ENCODE measurements at regions not wholly inside any gene's neighbourhood (a gene's known extent, or its start where the extent isn't known, plus 50 kb on each side); places are given as distances from the start of the nearest gene placed in this dataset.

DNA sequence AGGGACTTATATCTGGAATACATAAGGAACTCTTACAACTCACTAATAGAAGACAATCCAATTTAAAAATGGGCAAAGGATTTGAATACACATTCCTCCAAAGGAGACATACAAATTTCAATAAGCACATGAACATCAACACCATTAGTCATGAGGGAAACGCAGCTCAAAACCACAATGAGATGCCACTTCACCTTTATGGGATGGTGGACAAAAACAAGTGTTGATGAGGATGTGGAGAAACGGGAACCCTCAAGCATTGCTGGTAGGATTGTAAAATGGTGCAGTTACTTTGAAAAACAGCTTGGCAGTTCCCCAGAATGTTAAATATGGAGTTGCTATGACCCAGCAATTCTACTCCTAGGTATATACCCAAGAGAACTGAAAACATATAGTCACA lies 72.7 kb upstream of the IER5L start:
- DNase-seq (ENCODE audit: low read depth in 2 of 3, low spot score in 2 of 3) = no peak

DNA sequence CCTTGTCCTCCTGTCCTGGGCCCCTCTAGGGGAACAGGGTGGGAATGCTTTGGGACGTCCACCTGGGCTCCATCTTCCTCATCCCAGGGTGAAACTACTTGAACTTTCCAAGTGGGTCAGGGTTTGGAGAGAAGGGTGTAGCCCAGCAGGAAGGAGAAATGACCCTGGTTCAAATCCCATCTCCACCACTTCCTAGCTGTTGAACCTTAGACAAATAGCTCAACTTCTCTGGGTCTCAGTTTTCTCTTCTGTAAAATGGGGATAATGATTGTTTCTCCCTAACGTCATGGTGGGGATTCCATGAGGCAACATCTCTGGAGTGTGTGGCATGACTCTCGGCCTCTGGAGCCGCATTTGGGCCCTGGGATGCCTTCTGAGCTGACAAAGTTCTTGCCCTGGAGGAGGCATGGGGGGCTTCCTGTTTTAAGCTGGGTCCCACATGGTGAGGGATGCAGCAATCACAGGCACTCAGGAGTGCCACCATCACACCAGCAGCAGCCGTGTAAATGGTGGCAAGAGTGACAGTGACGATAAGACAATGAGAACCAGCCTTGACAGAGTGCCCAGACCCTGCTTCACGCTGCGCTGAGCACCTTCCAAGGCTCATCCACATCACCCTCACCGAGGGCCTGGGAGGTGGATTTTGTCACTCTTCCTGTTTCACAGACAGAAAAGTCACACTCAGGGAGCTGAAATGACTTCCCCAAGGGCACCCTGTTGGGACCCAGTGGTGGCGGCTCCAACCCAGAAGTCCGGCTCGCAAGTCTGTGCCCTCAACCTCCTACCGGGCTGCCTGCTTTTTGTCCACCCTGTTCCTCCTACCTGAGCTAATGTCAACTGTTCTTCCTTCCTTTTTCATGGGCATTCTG lies 69.5 kb upstream of the IER5L start:
- no peak for DNase-seq (ENCODE audit: low read depth in 2 of 3, low spot score in 2 of 3)

DNA sequence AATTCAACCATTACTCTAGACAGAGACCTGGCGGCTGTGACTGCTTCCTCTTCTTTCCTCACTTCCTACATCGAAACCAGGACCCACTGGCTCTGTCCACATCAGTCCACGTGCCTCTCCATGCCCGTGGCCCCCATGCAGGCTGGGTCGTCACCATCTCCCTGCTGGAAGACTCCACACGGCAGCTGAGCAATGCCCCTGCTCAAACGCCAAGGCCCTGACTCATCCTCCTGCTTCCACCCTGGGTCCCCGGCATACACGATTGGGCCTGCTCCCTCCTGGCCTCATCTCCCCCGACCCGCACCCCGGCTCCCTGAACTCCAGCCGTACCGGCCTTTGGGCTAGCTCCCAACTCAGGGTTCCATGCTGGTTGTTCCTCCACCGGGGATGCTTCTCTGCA lies 67.2 kb upstream of the IER5L start:
- DNase-seq (ENCODE audit: low read depth in 2 of 3, low spot score in 2 of 3) = no peak

DNA sequence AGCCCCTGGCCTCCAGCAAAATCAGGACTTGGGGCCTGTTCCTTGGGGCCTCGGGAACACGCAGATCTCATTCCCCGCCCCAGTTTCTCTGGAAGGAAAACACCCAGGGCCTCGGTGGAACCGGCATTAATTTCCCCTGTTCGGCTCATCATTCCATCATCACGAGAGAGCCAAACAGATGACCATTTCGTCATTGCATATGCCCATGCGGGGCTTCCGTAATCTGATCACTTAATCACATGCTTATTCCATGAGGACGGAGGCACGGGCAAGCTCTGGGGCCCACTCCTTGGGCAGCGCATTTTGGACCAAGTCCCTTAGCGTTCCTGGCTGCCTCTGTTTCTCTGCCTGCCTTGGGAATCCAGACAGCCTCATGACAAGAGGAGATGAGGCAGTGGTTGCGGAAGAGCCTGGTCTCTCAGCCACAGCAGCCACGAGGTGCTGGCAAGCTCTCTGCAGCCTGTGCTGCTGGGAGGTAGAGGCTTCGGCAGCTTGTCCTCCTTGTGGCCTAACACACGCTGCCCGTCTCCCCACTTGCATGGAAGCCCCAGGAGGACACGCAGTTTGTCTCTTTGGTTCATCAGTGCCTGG lies 65.0 kb upstream of the IER5L start:
- no peak for DNase-seq (ENCODE audit: low read depth in 2 of 3, low spot score in 2 of 3)

DNA sequence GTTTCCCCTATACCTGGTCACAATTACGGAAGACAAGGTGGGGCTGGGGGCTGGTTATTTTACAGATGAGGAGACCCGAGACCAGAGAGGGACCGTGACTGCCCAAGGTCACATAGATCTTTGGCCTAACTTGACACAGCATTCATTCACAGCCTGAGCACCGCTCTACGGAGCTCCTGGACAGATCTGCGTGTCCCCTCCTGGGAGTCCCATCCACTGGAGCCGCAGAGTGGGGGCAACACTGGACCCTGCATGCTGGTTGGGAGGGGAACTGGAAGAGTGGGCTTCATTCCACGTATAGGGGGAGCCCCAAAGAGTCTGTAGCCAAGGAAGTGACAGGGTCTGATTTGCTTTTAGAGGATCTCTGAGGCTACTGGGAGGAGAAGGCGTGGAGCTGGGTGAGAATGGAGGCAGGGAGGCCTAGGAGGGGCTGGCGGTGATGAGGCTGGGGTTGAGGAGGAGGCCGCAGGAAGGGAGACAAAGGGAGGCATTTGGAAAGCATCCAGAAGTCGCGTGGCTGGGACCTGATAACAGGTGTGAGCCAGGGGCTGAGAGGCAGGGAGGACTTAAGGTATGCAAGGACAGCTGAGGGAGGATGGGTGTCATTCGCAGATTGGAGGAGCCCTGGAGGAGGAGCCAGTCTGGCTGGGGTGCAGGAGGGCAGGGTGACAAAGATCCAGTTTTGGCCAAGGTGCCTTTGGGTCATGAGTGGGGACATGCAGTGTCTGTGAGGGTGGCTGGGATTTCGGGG lies 64.3 kb upstream of the IER5L start:
- DNase-seq (ENCODE audit: low read depth in 2 of 3, low spot score in 2 of 3) = no peak

DNA sequence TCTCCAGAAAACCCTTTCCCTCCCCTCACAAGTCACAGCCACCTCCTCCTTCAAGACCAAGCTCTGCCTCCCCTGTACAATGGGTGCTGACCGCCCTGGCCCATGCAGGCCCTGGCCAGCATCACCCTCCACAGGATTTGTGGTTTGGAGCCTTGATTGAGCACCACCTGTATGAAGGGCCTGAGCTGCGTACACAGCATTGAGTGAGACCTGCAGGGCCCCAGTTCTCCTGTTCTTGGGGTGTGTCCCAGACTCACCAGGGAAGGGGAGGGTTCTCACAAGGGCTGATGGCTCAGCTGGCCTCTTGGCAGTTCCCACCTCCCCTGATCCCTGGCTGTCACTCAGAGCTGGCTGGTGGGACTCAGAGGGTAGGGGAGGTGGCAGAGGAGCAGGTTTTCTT lies 63.7 kb upstream of the IER5L start:
- no peak for DNase-seq (ENCODE audit: low read depth in 2 of 3, low spot score in 2 of 3)

DNA sequence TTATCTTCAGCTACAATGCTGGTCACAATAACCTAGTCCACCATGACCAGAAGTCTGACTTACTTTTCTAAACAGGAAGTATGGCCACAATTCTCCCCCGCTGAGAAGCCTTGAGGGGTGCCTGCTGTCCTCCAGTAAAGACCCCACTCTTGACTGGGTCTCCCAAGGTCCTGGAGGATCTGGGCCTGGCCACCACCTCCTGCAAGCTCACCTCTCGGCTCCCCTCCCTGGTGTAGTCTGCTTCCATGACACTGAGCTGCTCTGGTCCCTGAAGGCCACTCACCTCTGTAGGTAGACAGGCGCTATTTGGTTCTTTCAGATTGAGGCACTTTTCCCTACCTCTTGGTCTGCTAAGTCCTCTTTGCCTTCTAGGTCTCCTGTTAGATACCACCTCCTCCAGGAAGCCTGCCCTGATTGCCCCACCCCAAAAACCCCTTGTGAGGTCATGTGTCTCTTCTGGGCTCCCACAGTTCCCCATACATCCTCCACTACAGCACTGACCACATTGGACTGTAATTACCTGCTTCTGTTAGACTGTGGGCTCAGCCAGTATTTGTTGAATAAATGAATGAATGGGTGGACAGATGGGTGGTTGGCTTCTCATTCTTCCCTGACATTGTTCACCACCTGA lies 62.6 kb upstream of the IER5L start:
- no peak for DNase-seq (ENCODE audit: low read depth in 2 of 3, low spot score in 2 of 3)

DNA sequence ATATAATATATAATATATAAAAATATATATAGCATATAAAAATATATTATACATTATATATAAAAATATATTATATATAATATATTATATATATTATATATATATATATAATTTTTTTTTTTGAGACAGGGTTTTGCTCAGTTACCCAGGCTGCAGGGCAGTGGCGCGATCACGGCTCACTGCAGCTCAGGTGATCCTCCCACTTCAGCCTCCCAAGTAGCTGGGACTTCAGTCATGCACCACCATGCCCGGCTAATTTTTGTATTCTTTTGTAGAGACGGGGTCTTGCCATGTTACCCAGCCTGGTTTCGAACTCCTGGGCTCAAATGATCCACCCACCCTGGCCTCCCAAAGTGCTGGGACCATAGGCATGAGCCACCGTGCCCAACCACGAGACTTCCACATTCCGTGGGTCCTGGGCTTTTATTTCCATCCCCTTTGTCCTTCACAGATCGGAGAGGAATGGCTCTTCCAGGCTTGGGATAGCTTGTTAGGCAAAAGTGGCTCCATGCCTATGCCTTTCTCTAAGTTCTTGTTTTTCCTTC lies 62.0 kb upstream of the IER5L start:
- no peak for DNase-seq (ENCODE audit: low read depth in 2 of 3, low spot score in 2 of 3)

DNA sequence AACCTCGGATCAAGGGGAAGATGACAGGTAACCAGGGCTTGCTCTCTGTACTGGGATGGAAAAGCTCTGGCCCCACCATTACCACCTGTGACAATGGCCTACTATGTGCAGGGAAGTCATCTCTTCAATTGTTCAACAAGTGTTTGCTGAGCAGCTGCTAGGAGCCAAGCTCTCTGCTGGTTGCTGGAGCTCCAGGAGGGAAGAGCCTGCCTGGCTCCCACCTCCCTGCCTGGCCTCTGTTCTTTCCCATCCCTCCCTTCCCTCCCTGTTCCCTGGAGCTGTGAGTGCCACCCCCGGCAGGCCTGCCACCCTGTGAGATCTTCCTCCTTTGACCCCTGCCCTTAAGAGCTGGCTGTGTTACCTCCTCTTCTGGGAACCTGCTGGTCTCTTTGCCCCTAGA lies 59.7 kb upstream of the IER5L start:
- DNase-seq (ENCODE audit: low read depth in 2 of 3, low spot score in 2 of 3) = no peak

DNA sequence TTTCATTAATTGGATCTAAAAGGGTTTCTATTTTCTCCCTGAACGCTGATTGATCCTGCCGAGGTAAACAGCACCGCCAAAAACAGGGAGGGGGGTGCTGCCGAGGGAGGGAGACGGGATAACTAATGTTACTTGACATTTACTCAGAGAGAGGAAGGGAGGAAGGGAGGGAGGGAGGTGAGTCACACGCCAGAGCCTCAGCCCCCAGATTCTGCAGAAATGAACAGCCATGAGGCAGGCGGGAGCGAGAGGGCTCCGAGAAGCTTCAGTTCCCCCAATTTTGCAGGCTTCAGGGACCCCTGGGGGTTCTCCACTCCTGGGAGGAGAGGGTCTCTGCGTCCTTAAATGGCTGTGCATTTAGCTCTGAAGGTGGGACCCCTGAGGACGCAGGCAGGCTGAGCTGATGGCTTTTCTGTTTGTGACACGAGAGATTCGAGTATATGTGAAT lies 59.1 kb upstream of the IER5L start:
- DNase-seq (ENCODE audit: low read depth in 2 of 3, low spot score in 2 of 3) = peak in 2 of 3 experiments; percentile 38 to 45

DNA sequence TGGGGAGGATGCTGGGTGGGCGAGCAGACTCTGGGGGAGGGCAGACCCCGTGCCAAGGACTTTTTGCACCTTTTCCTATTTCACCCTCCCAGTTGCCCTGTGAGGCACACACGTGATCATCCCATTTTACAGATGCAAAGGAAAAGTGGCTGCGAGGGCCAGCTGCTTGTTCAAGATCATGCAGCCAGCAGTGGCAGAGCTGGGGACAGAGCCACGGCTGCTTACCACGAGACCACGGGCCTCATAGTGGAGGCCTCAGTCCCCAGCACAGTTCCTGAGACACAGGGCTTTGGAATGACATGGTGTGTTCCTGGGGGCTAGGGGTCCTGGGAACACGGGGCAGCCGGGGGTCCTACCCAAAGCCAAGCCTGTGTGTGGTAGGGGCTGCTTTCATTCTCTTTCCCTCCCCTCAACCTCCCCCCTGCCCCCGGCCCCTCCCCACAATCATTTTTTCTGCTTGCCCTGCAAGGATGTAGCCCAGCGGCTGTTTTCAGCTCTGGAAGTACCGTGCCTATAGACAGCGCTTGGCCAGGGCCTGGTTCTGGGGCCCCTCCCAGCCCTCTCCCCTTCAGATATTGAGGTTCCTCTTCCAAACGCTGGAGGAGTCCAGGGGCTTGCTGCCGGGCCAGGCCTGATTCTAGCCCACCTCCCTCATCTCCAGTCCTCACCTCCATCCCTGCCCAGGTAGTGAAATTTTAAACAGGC lies 58.5 kb upstream of the IER5L start:
- no peak for DNase-seq (ENCODE audit: low read depth in 2 of 3, low spot score in 2 of 3)

DNA sequence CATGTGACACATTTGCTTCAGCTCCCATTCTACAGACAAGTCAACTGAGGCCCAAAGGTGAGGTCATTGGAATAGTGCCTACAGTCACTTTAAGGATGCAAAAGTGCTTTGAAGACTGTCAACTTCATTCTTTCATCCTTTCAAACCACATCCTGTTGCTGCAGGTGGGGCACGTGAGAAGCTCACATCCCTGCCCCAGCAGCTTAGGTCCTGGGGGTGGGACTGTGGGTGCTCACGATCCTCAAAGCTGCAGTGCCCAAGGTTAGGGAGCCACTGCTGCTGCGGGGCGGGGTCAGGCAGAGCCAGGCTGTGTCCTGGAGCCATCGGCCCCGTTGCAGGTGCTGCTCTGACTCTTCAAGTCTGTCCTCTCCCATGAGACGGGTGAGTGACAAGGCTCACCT lies 57.9 kb upstream of the IER5L start:
- no peak for DNase-seq (ENCODE audit: low read depth in 2 of 3, low spot score in 2 of 3)

DNA sequence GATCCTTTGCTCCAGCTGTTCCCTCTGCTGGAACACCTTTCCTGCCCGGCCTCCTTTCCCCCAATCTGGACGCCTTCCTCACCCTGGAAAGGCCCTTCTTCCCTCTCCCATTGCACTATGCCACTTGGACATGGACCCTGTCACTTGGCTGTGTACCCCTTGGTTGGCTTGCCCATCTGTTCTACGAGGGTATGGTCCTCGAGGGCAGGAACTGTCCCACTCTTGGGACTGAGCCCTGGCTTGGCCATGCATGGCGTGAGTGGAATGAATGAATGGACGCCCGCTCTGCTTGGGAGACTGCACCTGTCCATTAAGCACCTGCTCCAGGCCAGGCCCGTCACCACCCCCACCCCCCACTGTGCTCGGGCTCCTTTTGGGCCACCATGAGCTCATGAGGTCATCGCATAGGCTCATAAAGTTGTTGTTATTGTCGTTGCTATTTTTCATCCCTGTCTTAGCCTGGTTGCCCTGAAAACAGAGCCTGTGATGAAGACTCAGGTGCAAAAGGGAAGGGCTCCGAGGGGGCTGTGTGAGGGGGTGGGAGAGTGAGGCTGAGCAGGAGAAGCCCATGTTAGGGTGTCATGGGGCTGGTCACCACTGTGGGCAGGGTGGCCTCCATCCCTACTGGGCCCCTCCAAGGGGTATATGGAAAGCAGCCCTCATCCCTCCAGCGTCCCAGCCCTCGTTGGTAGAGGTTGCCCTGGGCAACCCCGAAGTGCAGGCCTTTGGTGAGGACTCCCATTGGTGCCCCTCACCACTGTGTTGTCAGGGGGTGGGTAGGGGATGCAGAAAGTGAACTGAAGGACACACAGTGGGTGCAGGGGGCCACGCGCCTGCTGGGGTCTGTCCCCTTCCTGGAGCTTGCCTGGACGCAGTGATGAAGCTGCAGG lies 57.2 kb upstream of the IER5L start:
- DNase-seq (ENCODE audit: low read depth in 2 of 3, low spot score in 2 of 3) = no peak

DNA sequence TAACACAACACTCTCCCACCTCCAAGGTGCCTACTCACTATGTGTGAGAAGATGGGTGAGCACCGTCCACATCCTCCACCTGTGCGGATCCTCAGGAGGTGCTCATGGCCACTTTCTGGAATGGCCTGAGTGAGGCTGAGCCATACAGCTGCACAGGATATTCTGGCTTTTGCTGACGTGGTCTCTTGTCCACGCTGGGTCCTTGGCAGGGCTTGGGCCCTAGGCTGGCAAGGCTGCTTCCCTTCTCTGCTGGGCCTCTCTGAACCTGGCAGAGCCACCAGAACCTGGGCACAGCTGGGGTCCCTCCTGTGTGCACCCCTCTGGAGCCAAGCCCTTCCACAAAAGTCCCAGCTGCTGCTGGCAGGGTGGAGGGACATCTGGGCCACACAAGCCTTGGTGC lies 56.4 kb upstream of the IER5L start:
- DNase-seq (ENCODE audit: low read depth in 2 of 3, low spot score in 2 of 3) = no peak

DNA sequence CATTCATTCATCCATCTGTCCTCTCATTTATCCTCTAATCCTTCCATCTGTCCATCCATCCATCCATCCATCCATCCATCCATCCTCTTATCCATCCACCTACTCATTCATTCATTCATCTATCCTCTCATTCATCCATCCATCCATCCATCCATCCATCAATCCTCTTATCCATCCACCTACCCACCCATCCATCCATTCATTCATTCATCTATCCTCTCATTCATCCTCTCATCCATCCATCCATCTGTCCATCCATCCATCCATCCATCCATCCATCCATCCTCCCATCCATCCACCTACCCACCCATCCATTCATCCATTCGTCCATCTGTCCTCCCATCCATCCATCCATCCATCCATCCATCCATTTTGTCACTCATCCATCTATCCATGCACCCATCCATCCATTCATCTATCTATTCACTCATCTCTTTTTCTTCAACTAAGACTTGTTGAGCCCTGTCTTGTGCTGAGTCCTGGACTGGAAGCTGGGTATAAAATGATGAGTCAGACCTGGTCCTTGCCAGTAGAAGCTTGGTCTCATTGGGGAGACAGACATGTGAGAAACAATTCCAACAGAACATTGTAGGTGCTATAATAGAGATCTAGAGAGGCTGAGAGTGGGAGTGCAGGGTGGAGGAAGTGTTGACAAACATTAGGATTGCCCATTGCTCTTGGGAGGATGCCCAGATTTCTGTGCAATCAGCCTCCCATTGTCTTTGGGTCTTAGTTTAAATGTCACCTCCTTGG lies 55.0 kb upstream of the IER5L start:
- no peak for DNase-seq (ENCODE audit: low read depth in 2 of 3, low spot score in 2 of 3)

DNA sequence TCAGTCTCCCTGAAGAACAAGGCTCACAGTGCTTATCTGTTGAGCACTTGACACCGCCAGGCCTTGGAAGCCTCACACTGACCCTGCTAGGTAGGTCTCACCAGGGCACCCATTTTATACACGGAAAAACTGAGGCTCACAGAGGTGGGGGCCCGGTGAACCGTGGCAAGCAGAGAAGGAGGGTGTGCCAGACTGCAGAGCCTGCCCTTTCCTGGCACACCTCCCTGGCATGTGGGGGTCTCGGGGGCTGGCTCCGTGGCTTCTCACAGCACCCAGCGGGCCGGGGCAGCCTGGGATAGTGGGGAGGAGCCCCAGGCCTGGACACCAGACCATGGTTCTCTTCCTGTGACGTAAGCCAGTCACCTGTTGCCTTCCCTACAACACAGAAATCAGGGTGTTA lies 53.7 kb upstream of the IER5L start:
- DNase-seq (ENCODE audit: low read depth in 2 of 3, low spot score in 2 of 3) = no peak

DNA sequence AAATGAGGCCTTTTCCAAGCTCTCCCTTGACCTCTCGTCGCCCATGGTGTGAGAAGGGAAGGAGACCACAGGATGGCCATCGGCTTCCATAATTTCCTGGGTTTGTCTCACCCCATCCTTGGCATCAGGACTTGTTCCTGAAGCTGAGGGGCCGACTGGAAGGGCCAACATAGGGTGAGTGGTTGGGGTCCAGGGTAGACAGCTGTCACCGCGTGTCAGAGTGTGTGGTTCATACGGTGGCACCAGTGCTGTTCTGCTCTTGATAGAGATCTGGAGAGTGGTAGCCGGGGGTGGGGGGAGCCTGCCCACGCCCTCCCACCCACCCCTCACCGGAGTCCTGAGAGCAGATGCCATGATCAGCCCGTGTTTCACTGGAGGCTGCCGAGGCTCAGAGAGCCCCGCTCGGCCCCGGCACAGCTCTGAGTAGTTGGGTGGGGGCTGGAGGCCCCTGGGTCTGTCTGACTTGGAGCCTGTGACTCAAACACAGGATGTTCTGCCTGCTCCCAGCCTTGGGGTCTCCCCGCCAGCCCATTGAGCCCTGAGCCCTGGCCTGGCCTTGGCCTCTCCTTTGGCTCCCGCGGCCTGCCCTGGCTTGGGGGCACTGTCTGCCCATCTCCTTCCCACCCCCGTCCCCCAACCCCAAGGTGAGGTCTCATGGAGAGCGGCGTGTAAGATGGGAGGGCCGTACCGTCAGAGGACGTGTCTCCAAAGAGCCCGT lies 53.1 kb upstream of the IER5L start:
- no peak for DNase-seq (ENCODE audit: low read depth in 2 of 3, low spot score in 2 of 3)

DNA sequence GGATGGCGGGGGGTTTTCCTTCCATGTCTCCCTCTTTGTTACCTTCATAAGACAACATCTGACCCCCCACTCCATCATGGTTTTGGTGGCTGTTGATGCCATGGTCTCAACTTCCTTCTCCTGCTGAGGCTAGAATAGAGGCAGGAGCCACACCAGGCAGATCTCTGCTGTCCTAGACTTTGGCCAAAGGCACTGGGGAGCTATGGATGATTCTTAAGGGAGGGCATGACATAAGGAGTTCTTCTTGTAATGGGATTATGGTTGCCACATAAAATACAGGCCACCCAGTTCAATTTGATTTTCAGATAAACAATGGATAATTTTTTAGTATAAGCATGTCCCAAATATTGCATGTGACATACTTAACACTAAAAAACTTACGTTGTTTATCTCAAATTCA lies 52.2 kb upstream of the IER5L start:
- no peak for DNase-seq (ENCODE audit: low read depth in 2 of 3, low spot score in 2 of 3)

All from activated CD8-positive, alpha-beta memory T cell treated with anti-CD3 and anti-CD28 coated beads for 48 hours (primary cell).